SK-N-SH (cell line): ENCODE measurements at regions not wholly inside any gene's neighbourhood (a gene's known extent, or its start where the extent isn't known, plus 50 kb on each side); places are given as distances from the start of the nearest gene placed in this dataset.
"Not testable (repeated sequence)": the region's sequence is repeated elsewhere in the genome, so short reads cannot be mapped to it uniquely, and the experiment has no call there.

ENCODE experiments used
- CTCF ChIA-PET: fragments of 300-600, 350-600 bp; formaldehyde crosslinking; extraction: SDS; loops from one replicate; lab custom pipeline; 2021; lab: Yijun Ruan, JAX
- POLR2A ChIA-PET: fragments of 350-600 bp; sonication (Branson Sonifier 250); formaldehyde crosslinking; extraction: SDS; loops from one replicate; lab custom pipeline; 2020; ENCODE audit warnings: antibody characterized with exemption, inconsistent platforms; lab: Yijun Ruan, JAX
- DNase-seq: peaks from one replicate; pipeline ENCODE4 v3.0.0; 2012
- H2AFZ ChIP-seq: fragments of 200-600 bp; sonication (generic); 2 replicates; pipeline ENCODE4 v1.8.1; 2016; ENCODE audit warnings: antibody characterized with exemption, mild to moderate bottlenecking, low read depth
- H3F3A ChIP-seq: fragments of 200-600 bp; sonication (generic); replicated peaks from 2 replicates; pipeline ENCODE3; 2016; ENCODE audit warnings: antibody characterized with exemption, mild to moderate bottlenecking; ENCODE audit not compliant: insufficient read depth
- H3K27ac ChIP-seq, 2 experiments: fragments of 200-500 bp in 1 of 2; fragments of 200-600 bp in 1 of 2; sonication (Bioruptor generic) in 1 of 2; sonication (generic), shearing (Covaris generic) in 1 of 2; 2 replicates each; pipeline versions ENCODE4 v1.5.1 to v1.6.1; 2014 to 2016; ENCODE audit warnings: low read depth in 2 of 2, inconsistent platforms in 1 of 2, low read length in 1 of 2, mild to moderate bottlenecking in 1 of 2, mixed read lengths in 1 of 2
- H3K27me3 ChIP-seq: fragments of 200-600 bp; sonication (generic), shearing (Covaris generic); 2 replicates; pipeline ENCODE4 v1.6.1; 2016; ENCODE audit warnings: mixed run types; ENCODE audit not compliant: insufficient read depth
- H3K36me3 ChIP-seq, 2 experiments: fragments of 200-500 bp in 1 of 2; fragments of 200-600 bp in 1 of 2; sonication (Bioruptor generic) in 1 of 2; sonication (generic) in 1 of 2; replicated peaks in 1 of 2; 2 replicates each; pipeline versions ENCODE3 to v1.5.1; 2014 to 2016; ENCODE audit warnings: low read length in 1 of 2, mild to moderate bottlenecking in 1 of 2; ENCODE audit not compliant: insufficient read depth in 2 of 2, control insufficient read depth in 1 of 2
- H3K4me1 ChIP-seq, 2 experiments: fragments of 200-500 bp in 1 of 2; fragments of 200-600 bp in 1 of 2; sonication (Bioruptor generic) in 1 of 2; sonication (generic), shearing (Covaris generic) in 1 of 2; 2 replicates each; pipeline versions ENCODE4 v1.5.1 to v1.6.1; 2014 to 2016; ENCODE audit warnings: low read depth in 1 of 2, low read length in 1 of 2, mixed run types in 1 of 2; ENCODE audit not compliant: insufficient read depth in 2 of 2, control insufficient read depth in 1 of 2
- H3K4me2 ChIP-seq: fragments of 200-600 bp; sonication (generic), shearing (Covaris generic); 2 replicates; pipeline ENCODE4 v1.6.1; 2017; ENCODE audit warnings: mixed run types
- H3K4me3 ChIP-seq, 2 experiments: fragments of 200-500 bp in 1 of 2; fragments of 200-600 bp in 1 of 2; sonication (Bioruptor generic) in 1 of 2; sonication (generic), shearing (Covaris generic) in 1 of 2; 2 replicates each; pipeline versions ENCODE4 v1.5.1 to v1.8.1; 2014 to 2016; ENCODE audit warnings: low read depth in 2 of 2, inconsistent platforms in 1 of 2, low read length in 1 of 2, mild to moderate bottlenecking in 1 of 2, mixed read lengths in 1 of 2, moderate library complexity in 1 of 2
- H3K79me2 ChIP-seq: fragments of 200-600 bp; sonication (generic); 2 replicates; pipeline ENCODE4 v1.8.1; 2017; ENCODE audit warnings: mild to moderate bottlenecking; ENCODE audit not compliant: insufficient read depth
- H3K9ac ChIP-seq: fragments of 200-600 bp; sonication (generic); 2 replicates; pipeline ENCODE4 v1.6.1; 2017; ENCODE audit warnings: mixed run types
- H3K9me2 ChIP-seq: fragments of 200-600 bp; sonication (generic); 2 replicates; pipeline ENCODE4 v1.6.1; 2017; ENCODE audit warnings: mixed run types
- H3K9me3 ChIP-seq: fragments of 200-600 bp; sonication (generic); 2 replicates; pipeline ENCODE4 v1.6.1; 2017; ENCODE audit warnings: mixed run types, mild to moderate bottlenecking, moderate library complexity
- H4K20me1 ChIP-seq: fragments of 200-600 bp; sonication (generic); 2 replicates; pipeline ENCODE4 v1.6.1; 2017; ENCODE audit warnings: mild to moderate bottlenecking, mixed run types; ENCODE audit not compliant: insufficient read depth
- CHD2 ChIP-seq: fragments of 150-350 bp; IDR thresholded peaks from 2 replicates; pipeline ENCODE4 v1.6.1; 2018; ENCODE audit warnings: low read length; ENCODE audit not compliant: partially characterized antibody
- ELF1 ChIP-seq: IDR thresholded peaks from 2 replicates; pipeline ENCODE4 v1.4.0; 2012
- EP300 ChIP-seq, 2 experiments: IDR thresholded peaks; 2 replicates each; pipeline versions ENCODE4 v1.4.0 to v1.6.1; 2012; ENCODE audit warnings: borderline replicate concordance in 1 of 2, low read depth in 1 of 2, low read length in 1 of 2
- EZH2phosphoT487 ChIP-seq: fragments of 200-600 bp; sonication (generic); IDR thresholded peaks from 2 replicates; pipeline ENCODE4 v1.6.1; 2017; ENCODE audit warnings: low read depth, mixed run types, mild to moderate bottlenecking, antibody characterized with exemption, moderate library complexity, borderline replicate concordance
- FOXJ3 ChIP-seq: sonication (generic); formaldehyde crosslinking; IDR thresholded peaks from 2 replicates; pipeline ENCODE4 v1.5.1; 2020; ENCODE audit warnings: mild to moderate bottlenecking, missing genetic modification reagents
- MXI1 ChIP-seq: IDR thresholded peaks from 2 replicates; pipeline ENCODE4 v1.6.1; 2012; ENCODE audit warnings: mild to moderate bottlenecking, low read depth, low read length, improper control_type of control experiment
- NRF1 ChIP-seq: IDR thresholded peaks from 2 replicates; pipeline ENCODE4 v1.6.1; 2012; ENCODE audit warnings: low read depth, mild to moderate bottlenecking, low read length
- POLR2AphosphoS5 ChIP-seq: IDR thresholded peaks from 2 replicates; pipeline ENCODE4 v1.6.1; 2012; ENCODE audit warnings: low read depth, low read length
- RCOR1 ChIP-seq: fragments of 150-350 bp; IDR thresholded peaks from 2 replicates; pipeline ENCODE4 v1.6.1; 2017; ENCODE audit warnings: antibody characterized with exemption, low read length
- SIN3A ChIP-seq: IDR thresholded peaks from 2 replicates; pipeline ENCODE4 v1.6.1; 2012; ENCODE audit warnings: low read depth, mild to moderate bottlenecking, low read length, moderate library complexity, borderline replicate concordance
- SMC3 ChIP-seq: IDR thresholded peaks from 2 replicates; pipeline ENCODE4 v1.6.1; 2012; ENCODE audit warnings: low read depth, low read length, improper control_type of control experiment
- TCF12 ChIP-seq: IDR thresholded peaks from 2 replicates; pipeline ENCODE4 v1.4.0; 2012
- TEAD4 ChIP-seq: IDR thresholded peaks from 2 replicates; pipeline ENCODE4 v1.4.0; 2012; ENCODE audit warnings: mild to moderate bottlenecking, borderline replicate concordance; ENCODE audit not compliant: insufficient read depth
- YY1 ChIP-seq: IDR thresholded peaks from 2 replicates; pipeline ENCODE4 v1.4.0; 2012; ENCODE audit warnings: low read depth, mild to moderate bottlenecking
- WGBS: methylation state at CpG from one replicate; pipeline ENCODE4 v1.1.6; 2017; ENCODE audit warnings: low lambda C conversion rate; 5-methylcytosine and 5-hydroxymethylcytosine counted together
- TF ChIP-seq, protein P1 (sequence below): IDR thresholded peaks from 2 replicates; pipeline ENCODE4 v1.4.0; 2012; ENCODE audit warnings: low read depth
- TF ChIP-seq, protein P2 (sequence below): IDR thresholded peaks from 2 replicates; pipeline ENCODE4 v1.4.0; 2012; ENCODE audit warnings: low read depth, borderline replicate concordance
- TF ChIP-seq, protein P3 (sequence below): IDR thresholded peaks from 2 replicates; pipeline ENCODE4; 2012
- TF ChIP-seq, protein P4 (sequence below): fragments of 150-350 bp; IDR thresholded peaks from 2 replicates; pipeline ENCODE4 v1.6.1; 2016; ENCODE audit warnings: mild to moderate bottlenecking, low read depth, low read length
- TF ChIP-seq, protein P5 (sequence below): IDR thresholded peaks from 2 replicates; pipeline ENCODE4 v1.6.1; 2012; ENCODE audit warnings: mild to moderate bottlenecking, low read depth, low read length, moderate library complexity

DNA sequence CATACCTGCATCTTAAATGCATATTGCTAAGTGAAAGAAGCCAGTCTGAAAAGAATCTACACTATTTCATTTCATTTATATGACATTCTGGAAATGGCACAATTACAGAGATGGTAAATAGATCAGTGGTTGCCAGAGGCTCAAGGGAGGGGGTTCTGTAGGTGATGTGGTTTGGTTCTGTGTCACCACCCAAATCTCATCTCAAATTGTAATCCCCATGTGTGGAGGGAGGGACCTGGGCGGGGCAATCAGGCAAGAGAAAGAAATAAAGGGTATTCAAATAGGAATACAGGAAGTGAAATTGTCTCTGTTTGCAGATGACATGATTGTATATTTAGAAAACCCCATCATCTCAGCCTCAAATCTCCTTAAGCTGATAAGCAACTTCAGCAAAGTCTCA lies 53.7 kb upstream of the DENND1B start:
- H4K20me1 ChIP-seq, H3F3A ChIP-seq, H3K36me3 ChIP-seq, H3K9me3 ChIP-seq, H3K4me2 ChIP-seq, POLR2A ChIA-PET, H3K4me3 ChIP-seq, H3K4me1 ChIP-seq, DNase-seq, H3K79me2 ChIP-seq, H3K27ac ChIP-seq, H3K9ac ChIP-seq, H3K27me3 ChIP-seq, CTCF ChIA-PET, H2AFZ ChIP-seq, H3K9me2 ChIP-seq: not testable (repeated sequence)
- 0% methylated on average over 1 of the region's 1 CpG for whole genome bisulfite sequencing

DNA sequence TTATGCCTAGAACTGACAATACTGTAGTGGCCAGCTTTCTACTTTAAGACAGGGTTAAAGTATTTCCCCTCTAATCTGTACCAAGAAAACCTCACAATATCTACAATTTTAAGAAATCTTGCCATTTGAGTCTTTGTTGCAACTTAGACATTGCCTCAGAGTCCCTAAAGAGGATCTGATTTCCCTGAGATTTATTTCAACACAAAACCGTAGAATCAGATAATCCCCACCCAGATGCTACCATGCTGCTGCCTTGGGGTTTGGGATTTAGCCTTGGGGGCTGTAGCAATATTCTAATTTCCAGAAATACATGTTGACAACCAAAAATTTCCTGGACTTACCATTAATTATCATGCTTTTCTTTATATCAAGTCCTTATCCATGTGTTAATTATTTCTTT lies 50.3 kb upstream of the DENND1B start:
- H3K4me1 ChIP-seq = no peaks in the 10 kb centered on the region
- POLR2A ChIA-PET = no interaction called here
- no peaks in the 10 kb centered on the region; the same call in 1 of the 2 replicates for H3K9me3 ChIP-seq

More for the DNA sequence above, 50.3 kb upstream of the DENND1B start:
- no peak overlapping the region for H2AFZ ChIP-seq
- H4K20me1 ChIP-seq = no peaks in the 10 kb centered on the region
- no peak overlapping the region for H3K27ac ChIP-seq
- H3K9me2 ChIP-seq = 0 out of 2 replicates have a peak, but pooled peaks cover 2% of the 10 kb centered on the region
- WGBS = 65% methylated on average over 1 of the region's 1 CpG
- no peaks in the 10 kb centered on the region for H3F3A ChIP-seq
- H3K9ac ChIP-seq = no peak overlapping the region
- no peak for DNase-seq
- H3K27me3 ChIP-seq = no peaks in the 10 kb centered on the region
- no peaks in the 10 kb centered on the region for H3K79me2 ChIP-seq
- no peak overlapping the region for H3K4me3 ChIP-seq
- no peaks in the 10 kb centered on the region for H3K36me3 ChIP-seq
- CTCF ChIA-PET = interaction anchor here (0.9 kb wide), 1 partner anchor 210 kb away, joined by 3 read pairs; no protein-coding TSS in a partner anchor
- no peak overlapping the region for H3K4me2 ChIP-seq
- TF ChIP-seq, protein P1, sequence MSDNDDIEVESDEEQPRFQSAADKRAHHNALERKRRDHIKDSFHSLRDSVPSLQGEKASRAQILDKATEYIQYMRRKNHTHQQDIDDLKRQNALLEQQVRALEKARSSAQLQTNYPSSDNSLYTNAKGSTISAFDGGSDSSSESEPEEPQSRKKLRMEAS = no peak
- TF ChIP-seq NRF1 (no peak), YY1 (no peak), FOXJ3 (CRISPR knock-in tag) (no peak), EP300 (IDR thresholded peaks at IDR 0.05; ENCODE audit: borderline replicate concordance in 1 of 2, low read depth in 1 of 2, low read length in 1 of 2) (no peak), SIN3A (no peak), RCOR1 (no peak), CHD2 (no peak), POLR2AphosphoS5 (no peak), MXI1 (no peak), EZH2phosphoT487 (no peak), SMC3 (no peak), TCF12 (no peak), TEAD4 (no peak), ELF1 (no peak)
- TF ChIP-seq, protein P2, sequence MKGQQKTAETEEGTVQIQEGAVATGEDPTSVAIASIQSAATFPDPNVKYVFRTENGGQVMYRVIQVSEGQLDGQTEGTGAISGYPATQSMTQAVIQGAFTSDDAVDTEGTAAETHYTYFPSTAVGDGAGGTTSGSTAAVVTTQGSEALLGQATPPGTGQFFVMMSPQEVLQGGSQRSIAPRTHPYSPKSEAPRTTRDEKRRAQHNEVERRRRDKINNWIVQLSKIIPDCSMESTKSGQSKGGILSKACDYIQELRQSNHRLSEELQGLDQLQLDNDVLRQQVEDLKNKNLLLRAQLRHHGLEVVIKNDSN = no peak
- TF ChIP-seq, protein P3, sequence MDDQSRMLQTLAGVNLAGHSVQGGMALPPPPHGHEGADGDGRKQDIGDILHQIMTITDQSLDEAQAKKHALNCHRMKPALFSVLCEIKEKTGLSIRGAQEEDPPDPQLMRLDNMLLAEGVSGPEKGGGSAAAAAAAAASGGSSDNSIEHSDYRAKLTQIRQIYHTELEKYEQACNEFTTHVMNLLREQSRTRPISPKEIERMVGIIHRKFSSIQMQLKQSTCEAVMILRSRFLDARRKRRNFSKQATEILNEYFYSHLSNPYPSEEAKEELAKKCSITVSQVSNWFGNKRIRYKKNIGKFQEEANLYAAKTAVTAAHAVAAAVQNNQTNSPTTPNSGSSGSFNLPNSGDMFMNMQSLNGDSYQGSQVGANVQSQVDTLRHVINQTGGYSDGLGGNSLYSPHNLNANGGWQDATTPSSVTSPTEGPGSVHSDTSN = no peak
- TF ChIP-seq, protein P4, sequence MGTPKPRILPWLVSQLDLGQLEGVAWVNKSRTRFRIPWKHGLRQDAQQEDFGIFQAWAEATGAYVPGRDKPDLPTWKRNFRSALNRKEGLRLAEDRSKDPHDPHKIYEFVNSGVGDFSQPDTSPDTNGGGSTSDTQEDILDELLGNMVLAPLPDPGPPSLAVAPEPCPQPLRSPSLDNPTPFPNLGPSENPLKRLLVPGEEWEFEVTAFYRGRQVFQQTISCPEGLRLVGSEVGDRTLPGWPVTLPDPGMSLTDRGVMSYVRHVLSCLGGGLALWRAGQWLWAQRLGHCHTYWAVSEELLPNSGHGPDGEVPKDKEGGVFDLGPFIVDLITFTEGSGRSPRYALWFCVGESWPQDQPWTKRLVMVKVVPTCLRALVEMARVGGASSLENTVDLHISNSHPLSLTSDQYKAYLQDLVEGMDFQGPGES = no peak
- TF ChIP-seq, protein P5, sequence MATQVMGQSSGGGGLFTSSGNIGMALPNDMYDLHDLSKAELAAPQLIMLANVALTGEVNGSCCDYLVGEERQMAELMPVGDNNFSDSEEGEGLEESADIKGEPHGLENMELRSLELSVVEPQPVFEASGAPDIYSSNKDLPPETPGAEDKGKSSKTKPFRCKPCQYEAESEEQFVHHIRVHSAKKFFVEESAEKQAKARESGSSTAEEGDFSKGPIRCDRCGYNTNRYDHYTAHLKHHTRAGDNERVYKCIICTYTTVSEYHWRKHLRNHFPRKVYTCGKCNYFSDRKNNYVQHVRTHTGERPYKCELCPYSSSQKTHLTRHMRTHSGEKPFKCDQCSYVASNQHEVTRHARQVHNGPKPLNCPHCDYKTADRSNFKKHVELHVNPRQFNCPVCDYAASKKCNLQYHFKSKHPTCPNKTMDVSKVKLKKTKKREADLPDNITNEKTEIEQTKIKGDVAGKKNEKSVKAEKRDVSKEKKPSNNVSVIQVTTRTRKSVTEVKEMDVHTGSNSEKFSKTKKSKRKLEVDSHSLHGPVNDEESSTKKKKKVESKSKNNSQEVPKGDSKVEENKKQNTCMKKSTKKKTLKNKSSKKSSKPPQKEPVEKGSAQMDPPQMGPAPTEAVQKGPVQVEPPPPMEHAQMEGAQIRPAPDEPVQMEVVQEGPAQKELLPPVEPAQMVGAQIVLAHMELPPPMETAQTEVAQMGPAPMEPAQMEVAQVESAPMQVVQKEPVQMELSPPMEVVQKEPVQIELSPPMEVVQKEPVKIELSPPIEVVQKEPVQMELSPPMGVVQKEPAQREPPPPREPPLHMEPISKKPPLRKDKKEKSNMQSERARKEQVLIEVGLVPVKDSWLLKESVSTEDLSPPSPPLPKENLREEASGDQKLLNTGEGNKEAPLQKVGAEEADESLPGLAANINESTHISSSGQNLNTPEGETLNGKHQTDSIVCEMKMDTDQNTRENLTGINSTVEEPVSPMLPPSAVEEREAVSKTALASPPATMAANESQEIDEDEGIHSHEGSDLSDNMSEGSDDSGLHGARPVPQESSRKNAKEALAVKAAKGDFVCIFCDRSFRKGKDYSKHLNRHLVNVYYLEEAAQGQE = no peak
